HG02870 (cell line): ENCODE measurements at regions not wholly inside any gene's neighbourhood (a gene's known extent, or its start where the extent isn't known, plus 50 kb on each side); places are given as distances from the start of the nearest gene placed in this dataset.
"Not testable (repeated sequence)": the region's sequence is repeated elsewhere in the genome, so short reads cannot be mapped to it uniquely, and the experiment has no call there.

Source experiments
- ATAC-seq: cut with Tn5 transposase; IDR thresholded peaks from one replicate; pipeline ENCODE4 v1.9.1; 2021; ENCODE audit warnings: mild to moderate bottlenecking, moderate library complexity; ENCODE audit not compliant: unreplicated experiment

DNA sequence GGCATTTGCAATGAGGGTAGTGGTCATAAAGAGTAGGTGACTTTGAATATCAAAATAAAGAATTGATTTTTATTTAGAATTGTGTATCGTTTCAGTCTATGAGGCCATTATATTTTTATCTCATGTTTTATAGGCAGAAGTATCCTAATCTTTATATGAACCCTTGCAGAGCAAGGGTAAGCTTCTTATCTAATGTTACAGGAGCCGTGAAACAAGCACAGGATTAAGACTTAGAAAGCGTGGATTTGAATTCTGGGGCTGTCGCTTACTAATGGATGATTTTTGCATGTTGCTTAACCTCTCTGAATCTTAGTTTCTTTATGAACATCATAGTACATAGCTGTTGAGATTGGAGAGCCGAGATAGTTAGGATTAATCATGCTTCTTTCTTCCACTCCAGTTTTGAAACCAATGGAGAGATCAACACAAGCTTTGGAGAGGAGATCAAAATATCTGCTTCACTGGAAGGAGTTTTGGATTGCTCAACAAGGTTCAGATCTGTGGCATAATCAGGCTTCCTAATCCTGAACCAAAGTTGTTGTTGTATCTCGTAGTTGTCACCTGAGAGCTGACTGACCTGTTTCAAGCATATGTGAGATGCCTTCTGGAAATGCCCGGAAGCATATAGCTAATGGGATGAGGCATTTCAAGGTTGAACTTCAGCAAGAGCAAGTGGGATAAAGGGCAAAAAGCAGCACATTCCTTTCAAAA, 166.9 kb upstream of the GK2 start:
- ATAC-seq: no peak

DNA sequence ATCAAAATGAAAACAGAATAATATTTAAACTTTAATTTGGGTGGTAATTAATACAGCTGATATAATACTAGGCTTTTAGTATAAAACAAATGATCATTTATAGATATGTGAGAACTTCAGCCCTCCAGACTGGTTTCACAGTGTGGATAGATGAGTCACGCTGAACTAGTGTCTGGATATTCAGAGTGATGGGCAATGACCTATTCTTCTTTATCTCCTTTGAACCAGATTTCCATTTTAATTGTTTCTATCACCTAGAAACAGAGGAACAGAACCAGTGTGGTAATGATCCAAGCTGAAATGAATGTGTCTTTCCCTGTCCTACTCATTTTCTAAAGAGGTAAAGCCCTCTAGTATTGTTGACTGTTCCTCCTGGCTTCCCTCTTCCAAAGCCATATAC, 155.2 kb upstream of the GK2 start:
- no peak for ATAC-seq

DNA sequence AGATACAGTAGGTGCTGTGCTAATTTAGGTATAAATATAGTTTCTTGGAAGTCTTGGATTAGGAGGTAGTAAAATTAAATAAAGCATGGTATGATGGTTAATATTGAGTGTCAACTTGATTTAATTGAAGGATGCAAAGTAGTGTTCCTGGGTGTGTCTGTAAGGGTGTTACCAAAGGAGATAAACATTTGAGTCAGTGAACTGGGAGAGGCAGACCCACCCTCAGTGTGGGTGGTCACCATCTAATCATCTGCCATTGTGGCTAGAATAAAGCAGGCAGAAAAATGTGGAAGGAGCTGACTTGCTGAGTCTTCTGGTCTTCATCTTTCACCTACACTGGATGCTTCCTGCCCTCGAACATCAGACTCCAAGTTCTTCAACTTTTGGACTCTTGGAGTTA, 153.7 kb upstream of the GK2 start:
- no peak for ATAC-seq

DNA sequence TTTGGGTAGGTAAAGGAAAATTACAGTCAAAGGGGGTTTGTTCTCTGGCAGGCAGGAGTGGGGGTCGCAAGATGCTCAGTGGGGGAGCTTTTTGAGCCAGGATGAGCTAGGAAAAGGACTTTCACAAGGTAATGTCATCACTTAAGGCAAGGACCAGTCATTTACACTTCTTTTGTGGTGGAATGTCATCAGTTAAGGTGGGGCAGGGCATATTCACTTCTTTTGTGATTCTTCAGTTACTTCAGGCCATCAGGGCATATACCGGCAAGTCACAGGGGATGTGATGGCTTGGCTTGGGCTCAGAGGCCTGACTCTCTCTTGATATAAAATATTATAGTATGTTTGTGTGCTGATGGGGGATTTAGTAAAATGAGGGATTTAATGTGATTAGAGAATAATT, 151.4 kb upstream of the GK2 start:
- not testable (repeated sequence) for ATAC-seq

DNA sequence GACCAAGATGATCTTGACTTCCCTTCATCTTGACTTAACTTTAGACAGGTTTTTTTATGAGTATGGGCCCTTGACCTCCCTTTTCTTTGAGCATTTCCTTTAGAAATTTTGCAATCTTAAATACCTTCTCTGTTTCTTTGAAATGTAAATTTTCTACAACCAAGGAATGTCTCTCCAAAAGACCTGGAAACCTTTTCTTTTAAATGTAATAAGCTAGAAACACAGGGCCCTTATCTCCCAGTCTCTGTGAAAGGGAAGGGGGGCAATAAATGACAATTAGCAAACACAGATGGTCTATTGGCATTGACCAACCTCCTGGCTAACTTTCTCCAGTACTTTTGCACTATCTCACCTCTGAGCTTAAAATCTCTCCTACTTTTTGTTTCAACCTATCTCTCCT, 144.3 kb upstream of the GK2 start:
- ATAC-seq: no peak

DNA sequence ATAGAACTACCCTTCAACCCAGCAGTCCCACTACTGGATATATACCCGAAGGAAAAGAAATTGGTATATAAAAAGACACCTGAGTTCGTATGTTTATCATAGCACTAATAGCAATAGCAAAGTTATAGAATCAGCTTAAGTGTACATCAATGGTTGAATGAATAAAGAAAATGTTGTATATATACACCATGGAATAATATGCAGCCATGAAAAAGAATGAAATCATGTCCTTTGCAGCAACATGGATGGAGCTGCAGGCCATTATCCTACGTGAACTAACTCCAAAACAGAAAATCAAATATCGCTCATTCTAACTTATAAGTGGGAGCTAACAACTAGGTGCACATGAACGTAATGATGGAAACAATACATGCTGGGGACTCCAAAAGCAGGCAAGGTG, 143.5 kb upstream of the GK2 start:
- ATAC-seq: no peak

DNA sequence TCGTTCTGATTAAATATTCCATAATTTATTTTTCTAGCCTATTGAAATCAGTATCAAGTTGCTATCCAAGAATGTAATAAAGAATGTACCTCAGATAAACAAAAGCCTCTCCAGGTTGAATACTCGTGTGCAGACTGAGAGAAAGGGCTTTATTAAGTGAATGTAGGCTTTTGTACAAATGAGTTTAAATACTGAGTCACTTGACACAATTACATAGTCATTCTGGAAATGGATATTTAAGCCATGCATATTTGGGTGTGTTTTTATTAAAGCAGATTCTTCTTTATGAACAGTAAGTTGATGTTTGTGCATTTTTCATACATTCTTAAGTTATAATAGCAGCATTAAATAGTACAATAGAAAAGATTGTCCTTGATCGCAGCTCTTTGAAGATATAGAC, 139.8 kb upstream of the GK2 start:
- no peak for ATAC-seq

DNA sequence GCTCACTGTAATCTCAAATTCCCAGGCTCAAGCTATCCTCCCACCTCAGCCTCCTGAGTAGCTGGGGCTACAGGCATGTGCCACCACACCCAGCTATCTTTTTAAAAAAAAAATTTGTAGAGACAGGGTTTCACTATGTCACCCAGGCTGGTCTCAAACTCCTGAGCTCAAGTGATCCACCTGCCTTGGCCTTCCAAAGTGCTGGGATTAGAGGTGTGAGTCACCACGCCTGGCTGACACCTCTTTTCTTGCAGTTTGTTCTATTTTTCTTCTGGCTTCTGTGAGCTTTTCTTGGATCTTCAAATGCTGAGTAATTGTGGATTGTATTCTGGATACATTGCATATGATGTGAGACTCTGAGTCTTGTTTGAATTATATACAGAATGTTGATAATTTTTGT, 137.3 kb upstream of the GK2 start:
- not testable (repeated sequence) for ATAC-seq

DNA sequence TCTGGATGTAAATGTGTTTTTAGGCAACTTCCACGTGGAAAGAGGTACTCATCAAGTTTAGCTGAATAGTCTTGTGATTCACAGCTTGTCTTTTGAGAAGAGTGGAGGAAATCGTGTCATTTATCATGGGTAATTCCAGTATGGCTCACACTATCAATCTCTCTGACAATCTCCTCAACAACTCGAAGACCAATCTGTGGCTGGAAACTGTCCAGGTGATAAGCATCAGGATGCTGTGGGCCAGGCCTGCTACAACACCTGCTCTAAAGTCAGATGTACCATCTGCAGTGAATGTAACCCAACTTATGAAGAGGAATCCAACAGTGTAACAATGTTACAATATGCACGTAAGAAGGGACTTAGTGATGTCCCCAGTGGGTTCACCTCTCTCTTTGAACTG, 132.1 kb upstream of the GK2 start:
- ATAC-seq: no peak

DNA sequence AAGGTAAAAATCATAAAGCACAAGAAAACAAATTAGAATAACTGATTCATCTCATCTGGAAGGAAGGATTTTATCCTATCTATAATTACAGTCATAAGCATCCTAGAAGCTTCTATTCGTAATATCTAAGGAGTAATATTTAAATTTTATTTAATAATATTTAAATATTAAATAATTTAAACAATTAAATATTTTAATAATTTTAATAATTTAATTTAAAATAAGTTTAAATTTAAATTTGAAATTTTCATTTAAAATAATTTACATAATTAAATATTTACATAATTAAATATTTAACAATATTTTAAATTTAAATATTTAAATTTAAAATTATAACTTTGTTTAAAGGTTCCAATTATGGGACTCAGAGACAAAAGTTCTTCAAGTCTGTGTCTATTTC, 127.5 kb upstream of the GK2 start:
- ATAC-seq: no peak

DNA sequence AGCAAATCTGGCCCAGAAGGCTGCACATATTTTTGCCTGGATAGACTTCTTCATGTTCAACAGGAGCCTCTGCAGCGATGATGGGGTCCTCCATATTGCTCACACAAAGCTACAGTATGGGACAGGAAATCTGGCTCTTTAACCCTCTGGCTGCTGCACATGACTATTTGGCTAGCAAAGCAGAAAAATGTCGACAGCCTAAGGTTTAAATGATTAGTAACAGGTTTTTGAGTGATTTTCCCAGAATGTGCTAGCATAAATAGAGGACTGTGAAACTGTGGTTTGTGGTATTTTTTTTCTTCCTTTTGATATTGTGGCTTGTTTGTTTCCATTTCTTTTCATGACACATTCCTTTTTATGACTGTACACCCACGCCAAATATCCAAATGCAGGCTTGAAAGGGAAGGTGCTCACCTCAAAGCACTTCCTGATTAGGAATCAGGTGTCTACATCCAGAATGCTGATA, 120.2 kb upstream of the GK2 start:
- ATAC-seq: no peak

DNA sequence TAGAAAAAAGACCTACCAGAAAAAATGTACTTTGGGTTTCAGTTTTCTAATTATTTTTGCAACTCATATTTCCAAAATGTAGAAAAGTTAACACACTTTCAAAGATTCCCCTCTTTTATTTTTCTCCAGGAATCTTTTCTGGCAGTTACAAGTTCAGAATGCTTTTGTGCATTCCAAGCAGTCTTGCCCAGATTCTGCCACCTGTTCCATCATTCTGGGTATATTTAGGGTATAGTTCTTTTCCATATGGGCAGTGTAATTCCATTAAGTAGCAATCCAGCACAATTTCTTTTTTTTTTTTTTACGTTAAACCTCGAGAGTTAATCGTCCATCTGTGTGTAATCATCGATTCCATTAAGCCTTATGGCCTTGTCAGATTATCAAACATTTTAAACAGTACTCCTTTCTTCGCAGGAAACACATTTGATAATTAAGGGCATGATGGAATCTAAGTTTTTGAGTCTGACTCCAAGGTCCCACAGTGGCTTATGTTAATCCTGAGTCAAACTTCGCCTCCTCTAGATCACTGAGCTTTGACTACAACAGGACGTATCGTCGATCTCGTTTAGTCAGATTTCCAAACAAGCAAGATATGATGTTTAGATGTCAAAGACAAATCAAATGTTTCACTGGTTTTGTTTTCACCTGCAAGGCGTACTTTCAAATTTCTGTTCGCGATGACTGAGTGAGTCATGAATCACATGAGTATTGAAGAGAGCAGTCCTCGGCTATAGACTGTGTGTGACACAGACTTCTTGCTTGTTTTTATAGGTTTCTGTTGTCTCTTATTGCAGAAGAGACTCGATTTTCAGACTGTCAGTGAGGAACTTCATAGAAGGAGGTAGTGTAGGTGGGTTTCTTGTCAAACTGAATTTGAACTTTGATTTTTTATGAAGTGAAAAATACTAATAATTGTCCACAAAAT, 118.9 kb upstream of the GK2 start:
- ATAC-seq: no peak

DNA sequence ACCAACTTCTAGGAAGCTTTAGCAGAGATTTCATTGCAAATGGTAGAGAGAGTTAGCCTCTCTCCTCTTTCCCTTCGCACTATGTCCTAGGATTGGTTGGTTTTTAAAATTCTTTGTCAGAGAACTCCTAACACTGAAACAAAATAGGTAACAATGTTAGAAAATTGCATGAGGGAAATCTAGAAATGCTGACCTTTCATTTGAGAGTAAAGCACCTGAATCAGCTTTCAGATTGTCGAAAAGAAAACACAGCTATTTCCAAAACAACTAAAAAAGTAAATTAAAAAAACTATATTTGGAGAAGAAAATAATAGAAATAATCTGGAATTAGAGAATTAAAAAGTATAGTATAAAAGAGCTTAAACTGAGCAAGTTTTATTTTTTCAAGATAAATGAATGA, 108.1 kb upstream of the GK2 start:
- no peak for ATAC-seq

DNA sequence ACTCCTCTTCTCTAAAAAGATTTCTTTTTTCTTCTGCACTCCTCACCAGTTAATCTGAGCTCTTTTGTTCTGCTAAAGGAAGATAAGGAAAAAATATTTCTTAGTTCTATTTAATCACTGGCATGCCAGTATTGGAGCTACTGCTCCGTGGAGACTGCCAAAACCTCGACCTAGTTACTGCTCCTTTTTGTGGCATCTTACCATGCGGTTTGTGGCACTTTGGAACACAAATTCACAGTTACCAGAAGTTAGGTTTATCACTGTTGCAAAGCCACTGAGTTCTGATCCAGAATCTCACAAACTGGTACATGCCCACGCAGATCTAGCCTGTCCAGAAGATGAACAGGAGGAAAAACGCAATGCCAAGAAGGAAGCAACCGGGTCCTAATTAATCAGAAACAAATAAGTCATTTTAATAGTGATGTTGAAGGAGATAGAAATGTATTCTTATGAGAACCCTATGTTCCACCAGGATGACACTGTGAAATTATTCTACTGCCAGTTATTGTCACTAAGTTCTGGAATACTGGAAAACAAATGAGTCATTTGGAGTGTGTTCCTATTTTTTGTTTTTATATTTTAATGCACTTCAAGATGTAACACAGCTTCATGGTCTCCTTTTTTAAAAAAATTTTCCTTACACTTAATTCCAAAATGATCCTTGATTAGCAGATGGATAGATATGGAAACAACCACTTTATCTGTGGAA, 106.7 kb upstream of the GK2 start:
- no peak for ATAC-seq

DNA sequence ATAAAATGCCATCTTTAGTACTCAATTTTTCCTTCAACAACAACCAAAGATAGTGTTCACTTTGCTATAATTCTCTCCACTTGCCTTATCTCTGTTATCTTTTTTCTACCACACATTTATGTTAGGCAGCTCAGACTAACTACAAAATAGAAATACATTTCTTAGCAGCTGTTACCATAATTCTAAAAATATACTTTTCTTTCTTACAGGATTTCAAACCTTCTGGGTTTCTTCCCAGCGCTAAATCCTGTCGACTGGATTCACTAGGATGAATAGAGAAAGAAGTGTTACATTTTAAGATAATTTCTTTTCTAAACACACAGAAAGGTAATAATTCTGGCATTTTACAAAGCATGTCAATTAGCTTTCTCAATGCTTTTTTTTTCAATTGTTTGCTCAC, 105.5 kb upstream of the GK2 start:
- no peak for ATAC-seq

DNA sequence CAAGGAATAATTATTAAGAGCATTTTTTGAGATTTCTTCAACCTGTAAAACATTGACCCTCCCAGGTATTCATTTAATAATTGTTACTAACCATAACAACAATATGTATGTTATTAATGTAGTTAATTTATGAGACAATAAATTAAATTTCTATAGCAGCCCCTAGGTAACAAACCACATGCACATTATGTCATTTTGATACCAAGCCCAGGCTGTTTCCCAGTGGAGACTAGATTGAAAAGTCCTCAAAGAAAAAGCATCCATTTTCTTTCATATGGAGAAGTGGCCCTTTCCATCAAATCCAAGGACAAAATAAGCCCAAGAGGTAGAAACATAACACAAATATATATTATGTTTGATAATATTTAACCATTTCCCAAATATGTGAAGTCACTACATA, 104.3 kb upstream of the GK2 start:
- no peak for ATAC-seq

DNA sequence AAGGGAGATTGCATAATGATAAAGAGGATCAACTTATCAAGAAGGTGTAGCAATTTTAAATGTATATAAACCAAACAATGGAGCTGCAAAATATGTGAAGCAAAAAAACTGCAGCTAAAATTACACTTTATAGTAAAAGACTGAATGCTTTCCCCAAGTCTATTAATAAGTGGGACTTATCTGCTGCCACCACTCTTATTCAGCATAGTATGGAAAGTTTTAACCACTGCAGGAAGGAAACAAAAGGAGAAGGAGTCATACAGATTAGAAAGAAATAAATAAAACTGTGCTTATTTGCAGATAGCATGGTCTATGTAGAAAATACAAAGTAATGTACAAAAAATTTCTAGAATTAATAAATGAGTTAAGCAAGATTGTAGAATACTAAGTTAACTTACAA, 94.1 kb upstream of the GK2 start:
- ATAC-seq: no peak

DNA sequence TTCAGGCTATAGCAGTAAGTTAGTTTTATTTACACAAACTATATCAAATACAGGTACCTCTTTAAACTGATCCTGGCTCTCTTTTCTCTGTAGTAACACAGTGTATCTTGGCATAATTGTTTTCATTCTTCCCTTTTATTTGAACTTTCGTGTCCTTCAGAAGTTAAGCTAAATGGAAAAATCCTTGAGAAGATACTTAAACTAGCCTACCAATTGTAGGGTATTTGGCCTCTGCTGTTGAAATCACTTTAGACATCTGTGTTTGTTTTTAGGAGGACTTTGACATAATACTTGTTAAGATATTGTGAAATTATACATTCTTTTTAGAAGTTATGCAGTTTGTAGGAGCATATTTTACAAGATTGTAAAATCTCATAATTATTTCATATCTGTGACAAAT, 90.3 kb upstream of the GK2 start:
- no peak for ATAC-seq

DNA sequence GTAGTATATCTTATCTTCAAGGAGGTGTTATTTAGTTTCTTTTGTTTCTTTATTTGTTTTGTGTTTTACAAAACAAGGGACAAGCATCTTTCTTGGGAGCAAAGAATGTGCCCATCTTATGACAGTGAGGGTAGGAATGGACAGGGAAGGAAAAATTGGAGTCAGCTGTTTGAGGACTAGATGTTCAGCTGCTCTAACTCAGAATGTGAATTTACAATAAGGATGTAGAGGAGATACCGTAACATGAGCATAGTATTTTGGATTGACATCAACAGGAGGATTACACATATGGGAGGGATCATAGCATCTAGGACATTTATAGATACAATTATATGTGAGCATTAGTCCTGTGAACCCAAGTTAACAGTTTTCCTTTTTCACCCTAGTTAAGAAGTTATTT, 89.0 kb upstream of the GK2 start:
- no peak for ATAC-seq

DNA sequence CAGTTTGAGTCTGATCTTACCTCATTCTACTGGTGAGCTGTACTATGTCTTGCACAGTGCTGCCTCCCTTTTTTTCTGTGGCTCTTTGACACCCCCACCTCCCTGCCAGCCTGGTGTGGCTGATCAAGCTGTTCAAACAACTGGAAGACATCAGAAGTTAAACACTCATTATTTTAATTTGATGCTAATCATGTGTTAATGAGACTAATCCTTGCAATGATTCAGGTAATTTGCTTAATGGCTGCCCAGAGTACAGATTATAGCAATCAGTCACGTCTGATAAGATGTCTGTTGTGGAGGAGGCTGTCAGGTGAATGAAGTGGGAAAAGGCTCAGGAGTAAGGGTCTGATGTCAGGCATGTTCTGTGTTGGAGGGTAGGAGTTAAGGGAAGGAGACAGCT, 87.4 kb upstream of the GK2 start:
- ATAC-seq: no peak

DNA sequence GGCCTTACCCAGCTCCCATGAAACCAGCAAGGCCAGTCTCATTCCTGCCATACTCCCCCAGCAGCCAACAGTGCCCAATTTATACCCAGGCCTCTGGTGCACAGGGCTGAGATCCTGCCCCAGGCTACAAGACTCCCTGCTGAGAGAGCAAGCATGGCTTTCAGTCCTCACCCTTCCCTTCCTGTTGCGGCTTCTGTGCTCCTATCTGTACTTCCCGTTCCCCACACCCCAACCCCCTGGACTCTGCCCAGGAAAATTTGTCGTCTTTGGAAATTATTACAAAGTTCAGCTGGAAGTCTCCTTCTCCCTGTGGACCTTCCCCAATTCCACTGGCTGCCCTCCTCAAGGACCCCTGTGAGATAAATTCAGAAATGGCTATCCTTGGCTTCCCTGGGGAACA, 84.1 kb upstream of the GK2 start:
- ATAC-seq: no peak

DNA sequence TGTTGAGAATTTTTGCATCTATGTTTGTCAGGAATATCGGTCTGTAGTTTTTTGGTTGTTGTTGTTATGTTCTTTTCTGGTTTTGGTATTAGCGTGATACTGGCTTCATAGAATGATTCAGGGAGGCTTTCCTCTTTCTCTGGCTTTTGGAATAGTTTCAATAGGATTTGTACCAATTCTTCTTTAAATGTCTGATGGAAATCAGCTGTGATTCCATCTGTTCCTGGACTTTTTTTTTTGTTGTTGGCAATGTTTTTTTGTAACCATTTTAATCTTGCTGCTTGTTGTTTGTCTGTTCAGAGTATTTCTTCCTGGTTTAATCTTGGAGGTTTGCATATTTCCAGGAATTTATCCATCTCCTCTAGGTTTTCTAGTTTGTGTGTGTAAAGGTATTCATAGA, 81.5 kb upstream of the GK2 start:
- ATAC-seq: no peak
